ENCODE measurements at regions not wholly inside any gene's neighbourhood (a gene's known extent, or its start where the extent isn't known, plus 50 kb on each side); places are given as distances from the start of the nearest gene placed in this dataset.

- TF ChIP-seq ZNF607 (CRISPR knock-in tag; IDR thresholded peaks at IDR 0.05; ENCODE audit: borderline replicate concordance), result no peak
These were observed 224.9 kb upstream of the COL8A1 start (continued) for GRCh38 chr3:99413504-99413903.

- BruUV-seq (replicated peaks), result no TSS peak
- WGBS (ENCODE audit: low lambda C conversion rate), result 30% methylated on average over 7 of the region's 7 CpGs
- ChIA-PET CTCF (ENCODE audit: low intra/inter-chr PET ratio, low total read pairs) (no interaction called here), POLR2A (no interaction called here)
- Histone ChIP-seq H4K20me1 (ENCODE audit: insufficient read depth, low read length) (no peaks in the 10 kb centered on the region), H3K9me3 (ENCODE audit: low read length) (no peaks in the 10 kb centered on the region), H2AFZ (ENCODE audit: low read length) (no peak overlapping the region), H3K4me2 (ENCODE audit: low read depth, low read length) (no peak overlapping the region), H3K79me2 (ENCODE audit: insufficient read depth, low read length) (no peaks in the 10 kb centered on the region), H3K27ac (ENCODE audit: extremely low read length, insufficient read depth, low read length) (no peak overlapping the region), H3K27me3 (ENCODE audit: control insufficient read depth in 1 of 2, insufficient read depth in 2 of 2, low read length in 2 of 2) (no peaks in the 10 kb centered on the region), H3K9ac (ENCODE audit: insufficient read depth, low read depth, low read length) (no peak overlapping the region), H3K36me3 (replicated peaks in 1 of 2; ENCODE audit: control insufficient read depth in 1 of 2, insufficient read depth in 2 of 2, low read length in 2 of 2) (no peaks in the 10 kb centered on the region), H3K4me1 (ENCODE audit: insufficient read depth, low read length) (no peaks in the 10 kb centered on the region), H3K4me3 (replicated peaks in 1 of 3; ENCODE audit: insufficient read depth in 1 of 3, low read depth in 2 of 3, low read length in 3 of 3) (no peak overlapping the region)
- DNase-seq (ENCODE audit: low spot score), result no peak
- in situ Hi-C loops (cut with HindIII; ENCODE audit: extremely low pct_ligation_motif_present, low pct_unique_long_range_greater_than_20kb) (no loop called here), intact Hi-C loops (cut with micrococcal nuclease; ENCODE audit: unreplicated experiment) (no loop called here)
- FAIRE-seq, result no peak
- no peak for TF ChIP-seq ZNF441 (CRISPR knock-in tag; IDR thresholded peaks at IDR 0.05; ENCODE audit: borderline replicate concordance)
- no peak for TF ChIP-seq ZNF530 (CRISPR knock-in tag; IDR thresholded peaks at IDR 0.05; ENCODE audit: low read depth)
- TF ChIP-seq BRD4 (CRISPR knock-in tag; IDR thresholded peaks at IDR 0.05), result no peak
- TF ChIP-seq ZBTB26 (CRISPR knock-in tag; IDR thresholded peaks at IDR 0.05; ENCODE audit: borderline replicate concordance), result no peak
- TF ChIP-seq NFE2L1 (CRISPR knock-in tag; IDR thresholded peaks at IDR 0.05; ENCODE audit: borderline replicate concordance), result no peak
- no peak for TF ChIP-seq YEATS4 (CRISPR knock-in tag; IDR thresholded peaks at IDR 0.05; ENCODE audit: borderline replicate concordance)
- no peak for TF ChIP-seq PREB (CRISPR knock-in tag; IDR thresholded peaks at IDR 0.05)
- TF ChIP-seq ZFYVE20 (CRISPR knock-in tag; IDR thresholded peaks at IDR 0.05; ENCODE audit: borderline replicate concordance, low read depth), result no peak
- TF ChIP-seq POLR2AphosphoS5 (IDR thresholded peaks at IDR 0.05; ENCODE audit: low read depth, low read length), result no peak
- no peak for TF ChIP-seq ZNF3 (CRISPR knock-in tag; IDR thresholded peaks at IDR 0.05)
- no peak for TF ChIP-seq DR1 (CRISPR knock-in tag; IDR thresholded peaks at IDR 0.05)
- no peak for TF ChIP-seq NCOA5 (CRISPR knock-in tag; IDR thresholded peaks at IDR 0.05)
- no peak for TF ChIP-seq MAZ (IDR thresholded peaks at IDR 0.05; ENCODE audit: borderline replicate concordance, low read depth, low read length)
- no peak for TF ChIP-seq MAZ (CRISPR knock-in tag; IDR thresholded peaks at IDR 0.05; ENCODE audit: low read depth)
- TF ChIP-seq ZNF543 (CRISPR knock-in tag; IDR thresholded peaks at IDR 0.05), result no peak
- peak; percentile 30; the same call in 1 of the 3 replicates for ATAC-seq
These were observed 227.5 kb upstream of the COL8A1 start for GRCh38 chr3:99410789-99411311.

Measured in HepG2 (cell line).